Pancreas (tissue), 10 donors: ENCODE measurements at regions not wholly inside any gene's neighbourhood (a gene's known extent, or its start where the extent isn't known, plus 50 kb on each side); places are given as distances from the start of the nearest gene placed in this dataset.

Source experiments
- ATAC-seq, 4 donors: fragments of 200-7000 bp; cut with Tn5 transposase; one replicate each; pipeline versions ENCODE4 v1.8.0 to v1.9.1; 2020; ENCODE audit warnings: mild to moderate bottlenecking in 4 of 4, moderate library complexity in 4 of 4
- DNase-seq, 6 donors: peaks; one replicate each; pipeline ENCODE4 v3.0.0-alpha.2; 2020
- FAIRE-seq: peaks from 2 replicates; lab custom pipeline; 2012; peaks lifted over from hg19 to GRCh38; lab: Jason Lieb, UNC
- H3K27ac ChIP-seq, 4 donors: fragments of 200-600 bp; sonication (generic); 1 replicate in 3 of 4; 2 replicates in 1 of 4; pipeline versions ENCODE4 v1.5.0 to v1.8.0; 2020
- H3K27me3 ChIP-seq, 4 donors: fragments of 200-600 bp; one replicate each; pipeline ENCODE4 v1.8.0; 2021
- H3K36me3 ChIP-seq, 3 donors: fragments of 200-600 bp; sonication (generic) in 1 of 3; one replicate each; pipeline versions ENCODE4 v1.5.0 to v1.8.0; 2020 to 2021
- H3K4me1 ChIP-seq, 3 donors: fragments of 200-600 bp; one replicate each; pipeline ENCODE4 v1.8.0; 2021
- H3K4me3 ChIP-seq, 4 donors: fragments of 200-600 bp; sonication (generic) in 2 of 4; one replicate each; pipeline versions ENCODE4 v1.5.0 to v1.8.0; 2020 to 2021
- H3K9me3 ChIP-seq, 4 donors: fragments of 200-600 bp; one replicate each; pipeline ENCODE4 v1.8.0; 2021
- CTCF ChIP-seq, 4 donors: fragments of 200-600 bp; sonication (generic) in 3 of 4; IDR thresholded peaks; one replicate each; pipeline versions ENCODE4 v1.5.0 to v1.8.0; 2021; ENCODE audit warnings: antibody characterized with exemption in 4 of 4
- WGBS, 2 donors: extraction: QIAGEN DNeasy Blood & Tissue Kit; methylation state at CpG; one replicate each; pipeline ENCODE4 v1.1.7; 2013; 5-methylcytosine and 5-hydroxymethylcytosine counted together
- intact Hi-C, 3 donors: fragments of 100-400 bp; cut with DNase I; formaldehyde crosslinking; loops; one replicate each; pipeline versions ENCODE4 v1.11.1 to v1.14.2; 2022
- donor health status: healthy with polysubstance abuse.
- donor health status: DM: no; HTN: no; CAD: no; lungs with moderate emphysema.
- donor health status: DM: no; HTN: no; CAD: no.
- donor health status: control.
- donor health status: control.
- donor health status: Bipolar disorder and iron deficiency.
- donor health status: DM: yes; HTN: yes; CAD: no.
- donor health status: DM: no; HTN: no; CAD: no.
- donor health status: DM: no; HTN: no; CAD: no.
- donor health status: DM: yes; HTN: yes; CAD: no.

GRCh38 chr2:52115750-52116149 is 1083.8 kb upstream of the NRXN1 start:
- no peak for TF ChIP-seq CTCF (IDR thresholded peaks at IDR 0.05)
- intact Hi-C loops = no loop called here
- ATAC-seq = no peak
- Histone ChIP-seq H3K9me3 (no peaks in the 10 kb centered on the region), H3K27me3 (no peaks in the 10 kb centered on the region), H3K36me3 (no peaks in the 10 kb centered on the region), H3K4me3 (no peak overlapping the region), H3K4me1 (no peaks in the 10 kb centered on the region), H3K27ac (no peak overlapping the region)
- FAIRE-seq = no peak
- WGBS, 2 donors = 40 to 65% methylated on average over 1 of the region's 1 CpG
- DNase-seq = no peak

GRCh38 chr2:52113338-52113737 is 1081.4 kb upstream of the NRXN1 start:
- Histone ChIP-seq H3K27me3 (no peaks in the 10 kb centered on the region), H3K9me3 (no peaks in the 10 kb centered on the region), H3K4me1 (no peaks in the 10 kb centered on the region), H3K27ac (no peak overlapping the region), H3K36me3 (no peaks in the 10 kb centered on the region), H3K4me3 (no peak overlapping the region)
- FAIRE-seq = no peak
- ATAC-seq = no peak
- DNase-seq = no peak
- intact Hi-C loops = no loop called here
- no peak for TF ChIP-seq CTCF (IDR thresholded peaks at IDR 0.05)

DNA sequence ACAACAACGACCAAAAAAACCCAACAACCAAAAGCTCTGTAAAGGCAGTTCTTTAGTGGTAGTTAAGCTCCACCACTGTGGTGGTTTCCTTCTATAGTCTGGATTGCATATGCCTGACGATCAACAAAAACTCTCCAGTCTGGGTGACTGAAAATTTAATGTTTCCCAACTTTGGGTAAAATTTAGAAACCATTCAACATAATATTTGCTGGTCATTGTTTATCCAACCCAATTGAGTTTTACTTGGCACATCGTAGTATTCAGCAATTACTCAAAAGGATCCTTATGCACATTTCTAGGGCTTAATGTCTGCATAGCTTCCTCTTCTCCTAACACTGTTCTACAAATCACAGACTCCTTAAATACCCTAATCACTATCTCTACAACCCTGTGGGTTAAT is 1080.2 kb upstream of the NRXN1 start:
- WGBS, 2 donors = 73 to 81% methylated on average over 3 of the region's 3 CpGs
- Histone ChIP-seq H3K4me1 (no peaks in the 10 kb centered on the region), H3K27ac (no peak overlapping the region), H3K27me3 (no peaks in the 10 kb centered on the region), H3K4me3 (no peak overlapping the region), H3K9me3 (no peaks in the 10 kb centered on the region), H3K36me3 (no peaks in the 10 kb centered on the region)
- ATAC-seq (no peak), DNase-seq (no peak), FAIRE-seq (no peak)
- intact Hi-C loops = no loop called here
- no peak for TF ChIP-seq CTCF (IDR thresholded peaks at IDR 0.05)

- Histone ChIP-seq H3K4me1 (no peaks in the 10 kb centered on the region), H3K36me3 (no peaks in the 10 kb centered on the region), H3K27me3 (no peaks in the 10 kb centered on the region), H3K27ac (no peak overlapping the region), H3K4me3 (no peak overlapping the region), H3K9me3 (no peaks in the 10 kb centered on the region)
- DNase-seq (no peak), ATAC-seq (no peak), FAIRE-seq (no peak)
- WGBS, 2 donors = 75 to 81% methylated on average over 6 of the region's 6 CpGs
- intact Hi-C loops = no loop called here
- TF ChIP-seq CTCF (IDR thresholded peaks at IDR 0.05) = no peak
Observed at GRCh38 chr2:52107124-52107523, 1075.2 kb upstream of the NRXN1 start.

GRCh38 chr2:52097071-52097470 is 1065.1 kb upstream of the NRXN1 start:
- no peak overlapping the region for H3K4me3 ChIP-seq
- FAIRE-seq = no peak
- 69 to 84% methylated on average over 4 of the region's 4 CpGs for WGBS, 2 donors

More at GRCh38 chr2:52097071-52097470, 1065.1 kb upstream of the NRXN1 start:
- TF ChIP-seq CTCF (IDR thresholded peaks at IDR 0.05) = no peak
- intact Hi-C loops = no loop called here
- H3K4me1 ChIP-seq = no peaks in the 10 kb centered on the region
- no peaks in the 10 kb centered on the region for H3K9me3 ChIP-seq
- no peaks in the 10 kb centered on the region for H3K27me3 ChIP-seq
- DNase-seq (no peak), ATAC-seq (no peak)
- no peak overlapping the region for H3K27ac ChIP-seq
- no peaks in the 10 kb centered on the region for H3K36me3 ChIP-seq
